Activated B cell treated with CpG ODN at 0.5 μM for 24 hours (primary cell): ENCODE measurements at regions not wholly inside any gene's neighbourhood (a gene's known extent, or its start where the extent isn't known, plus 50 kb on each side); places are given as distances from the start of the nearest gene placed in this dataset.

ENCODE experiments used
- ATAC-seq: fragments of 200-7000 bp; cut with Tn5 transposase; one replicate; pipeline ENCODE4 v1.10.0; 2021; ENCODE audit warnings: low read depth, mild to moderate bottlenecking, moderate library complexity
- CTCF ChIA-PET: fragments of 350-600 bp; sonication (Branson Sonifier 250); formaldehyde crosslinking; loops from one replicate; lab custom pipeline; 2021; ENCODE audit warnings: antibody characterized with exemption; lab: Charles Lee
- POLR2A ChIA-PET: fragments of 350-600 bp; sonication (Branson Sonifier 250); formaldehyde crosslinking; loops from one replicate; lab custom pipeline; 2021; ENCODE audit warnings: antibody characterized with exemption; lab: Charles Lee
- DNase-seq: peaks from one replicate; pipeline ENCODE4 v3.0.0; 2022
- H3K27ac Mint-ChIP-seq: one replicate; pipeline ENCODE4 v1.8.0; 2020; ENCODE audit warnings: mixed read lengths
- H3K27me3 Mint-ChIP-seq: one replicate; pipeline ENCODE4 v1.8.0; 2021; ENCODE audit warnings: mixed read lengths
- H3K36me3 Mint-ChIP-seq: one replicate; pipeline ENCODE4 v1.8.0; 2021; ENCODE audit warnings: low read depth, mixed read lengths
- H3K4me1 Mint-ChIP-seq: one replicate; pipeline ENCODE4 v1.8.0; 2021; ENCODE audit warnings: mixed read lengths
- H3K4me3 Mint-ChIP-seq: one replicate; pipeline ENCODE4 v1.8.0; 2020; ENCODE audit warnings: mild to moderate bottlenecking, mixed read lengths
- H3K9me3 Mint-ChIP-seq: one replicate; pipeline ENCODE4 v1.8.0; 2020; ENCODE audit warnings: mixed read lengths
- intact Hi-C: fragments of 100-400 bp; cut with micrococcal nuclease; formaldehyde crosslinking; loops from one replicate; pipeline ENCODE4 v1.15.1; 2024
- TF ChIP-seq, protein P1 (sequence below): fragments of 200-600 bp; IDR thresholded peaks from one replicate; pipeline ENCODE4 v1.8.0; 2022; ENCODE audit warnings: antibody characterized with exemption, mild to moderate bottlenecking

DNA sequence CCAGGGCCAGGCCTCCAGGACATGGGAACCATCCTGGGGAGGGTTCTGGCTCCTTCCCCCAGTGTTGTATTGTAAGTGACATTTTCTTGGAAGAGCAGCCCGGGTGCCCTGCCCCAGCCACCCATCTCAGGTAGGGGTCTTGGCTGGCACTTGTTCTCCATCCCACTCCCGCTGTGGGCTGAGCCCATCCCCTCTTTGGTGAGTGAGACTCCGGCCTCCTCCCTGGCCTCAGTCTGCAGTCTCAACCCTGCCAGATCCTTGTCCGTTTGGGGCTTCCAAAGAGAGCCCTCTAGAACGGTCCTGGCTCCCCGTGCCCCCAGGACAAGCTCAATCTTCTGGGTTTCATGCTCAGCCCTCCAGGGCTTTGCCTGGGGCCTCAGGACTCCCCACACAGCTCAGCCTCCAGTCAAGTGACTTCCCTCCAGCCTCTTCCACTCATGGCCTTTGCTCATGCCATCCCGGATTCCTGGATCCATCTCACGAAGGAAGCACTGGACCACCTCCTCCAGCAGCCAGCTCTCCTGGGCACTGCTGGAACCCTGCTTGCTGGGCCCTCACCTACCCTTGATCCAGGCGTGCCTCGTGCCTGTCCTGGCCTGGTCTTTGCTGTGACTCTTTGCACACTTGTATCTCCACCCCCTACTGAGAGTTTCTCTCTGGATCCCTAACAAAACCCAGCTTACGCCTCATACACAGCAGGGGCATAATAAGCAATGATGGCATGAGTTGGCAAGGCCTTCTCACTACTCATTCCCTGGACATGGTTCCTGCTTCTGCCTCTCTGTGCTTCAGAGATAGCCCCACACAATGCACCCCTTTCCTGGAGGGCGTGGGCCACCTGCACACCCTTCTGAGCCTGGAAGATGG lies 297.4 kb upstream of the RTL1 start:
- no peaks in the 10 kb centered on the region for H3K4me1 Mint-ChIP-seq
- intact Hi-C loops = no loop called here
- ATAC-seq = no peak
- no peak overlapping the region for H3K4me3 Mint-ChIP-seq
- TF ChIP-seq, protein P1, sequence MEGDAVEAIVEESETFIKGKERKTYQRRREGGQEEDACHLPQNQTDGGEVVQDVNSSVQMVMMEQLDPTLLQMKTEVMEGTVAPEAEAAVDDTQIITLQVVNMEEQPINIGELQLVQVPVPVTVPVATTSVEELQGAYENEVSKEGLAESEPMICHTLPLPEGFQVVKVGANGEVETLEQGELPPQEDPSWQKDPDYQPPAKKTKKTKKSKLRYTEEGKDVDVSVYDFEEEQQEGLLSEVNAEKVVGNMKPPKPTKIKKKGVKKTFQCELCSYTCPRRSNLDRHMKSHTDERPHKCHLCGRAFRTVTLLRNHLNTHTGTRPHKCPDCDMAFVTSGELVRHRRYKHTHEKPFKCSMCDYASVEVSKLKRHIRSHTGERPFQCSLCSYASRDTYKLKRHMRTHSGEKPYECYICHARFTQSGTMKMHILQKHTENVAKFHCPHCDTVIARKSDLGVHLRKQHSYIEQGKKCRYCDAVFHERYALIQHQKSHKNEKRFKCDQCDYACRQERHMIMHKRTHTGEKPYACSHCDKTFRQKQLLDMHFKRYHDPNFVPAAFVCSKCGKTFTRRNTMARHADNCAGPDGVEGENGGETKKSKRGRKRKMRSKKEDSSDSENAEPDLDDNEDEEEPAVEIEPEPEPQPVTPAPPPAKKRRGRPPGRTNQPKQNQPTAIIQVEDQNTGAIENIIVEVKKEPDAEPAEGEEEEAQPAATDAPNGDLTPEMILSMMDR = no peak
- CTCF ChIA-PET = no interaction called here
- H3K27ac Mint-ChIP-seq = no peak overlapping the region
- DNase-seq = no peak
- POLR2A ChIA-PET = no interaction called here
- H3K36me3 Mint-ChIP-seq = no peaks in the 10 kb centered on the region
- no peaks in the 10 kb centered on the region for H3K27me3 Mint-ChIP-seq
- H3K9me3 Mint-ChIP-seq = peaks cover 10% of the 10 kb centered on the region

DNA sequence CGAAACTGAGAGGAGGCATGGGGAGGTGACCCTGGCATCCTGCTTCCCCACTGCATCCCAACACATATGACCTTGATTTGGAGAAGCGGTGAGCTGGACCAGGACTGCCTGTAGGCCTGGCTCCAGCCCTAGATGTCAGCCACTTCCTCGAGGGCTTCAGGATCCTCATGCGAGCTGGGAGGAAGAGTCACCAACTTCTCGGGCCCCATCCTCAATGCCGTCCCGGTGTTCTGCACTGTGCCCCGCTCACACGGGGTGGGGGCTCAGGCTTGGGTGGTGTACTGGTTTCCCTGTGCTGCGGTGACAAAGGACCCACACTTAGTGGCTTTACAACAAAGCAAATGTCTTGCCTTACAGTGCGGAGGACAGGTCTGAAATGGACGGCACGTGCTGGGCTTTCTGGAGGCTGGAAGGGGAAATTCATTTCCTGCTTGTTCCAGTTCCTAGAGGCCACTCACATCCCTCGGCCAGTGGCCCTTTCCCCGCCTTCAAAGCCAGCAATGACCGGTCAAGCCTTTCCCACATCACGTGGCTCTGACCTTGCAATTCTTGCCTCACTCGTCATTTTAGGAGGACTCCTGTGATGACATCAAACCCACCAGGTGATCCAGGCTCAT lies 298.1 kb upstream of the RTL1 start:
- TF ChIP-seq, protein P1 = no peak
- ATAC-seq (no peak), DNase-seq (no peak)
- no peaks in the 10 kb centered on the region for H3K4me1 Mint-ChIP-seq
- POLR2A ChIA-PET = no interaction called here
- no peak overlapping the region for H3K27ac Mint-ChIP-seq
- H3K36me3 Mint-ChIP-seq = no peaks in the 10 kb centered on the region
- CTCF ChIA-PET = no interaction called here
- H3K4me3 Mint-ChIP-seq = no peak overlapping the region
- H3K27me3 Mint-ChIP-seq = no peaks in the 10 kb centered on the region
- intact Hi-C loops = no loop called here
- peaks cover 13% of the 10 kb centered on the region for H3K9me3 Mint-ChIP-seq

DNA sequence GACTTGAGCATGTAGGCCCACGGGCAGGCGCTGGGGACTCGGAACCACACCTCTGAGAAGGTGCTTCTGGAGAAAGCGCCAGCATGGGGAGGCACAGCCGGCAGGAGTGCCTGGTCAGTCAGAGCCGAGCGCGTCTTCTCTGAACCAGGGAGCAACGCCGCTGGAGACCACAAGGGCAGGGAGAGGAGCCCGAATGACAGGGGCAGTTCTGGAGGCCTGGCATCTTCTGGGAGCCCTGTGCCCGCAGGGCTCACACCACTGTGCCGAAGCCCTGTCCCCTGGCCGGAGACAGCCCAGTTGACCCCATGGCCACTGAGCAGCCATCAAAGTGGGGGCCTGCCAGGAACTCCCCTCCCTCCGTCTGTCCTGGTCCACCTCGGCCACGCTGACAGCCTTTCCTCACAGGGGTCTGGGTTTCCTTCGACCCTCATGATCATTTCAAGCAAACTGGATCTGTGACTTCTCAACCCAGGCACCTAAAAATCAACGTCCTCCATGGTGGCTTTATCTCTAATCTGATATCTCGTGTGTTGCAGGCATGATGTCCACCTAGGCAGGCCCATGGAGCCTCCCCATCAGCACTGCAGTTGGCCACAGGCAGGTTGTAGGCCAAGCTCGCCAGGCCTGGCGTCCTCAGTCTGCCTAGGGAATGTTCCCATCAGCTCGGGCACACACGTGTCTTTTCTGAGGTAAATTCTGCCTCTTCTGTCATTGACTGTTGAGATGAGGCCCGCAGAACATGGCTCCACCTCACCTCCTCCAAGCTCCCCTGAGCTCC lies 299.3 kb upstream of the RTL1 start:
- no peak overlapping the region for H3K27ac Mint-ChIP-seq
- ChIA-PET CTCF (no interaction called here), POLR2A (no interaction called here)
- no peak overlapping the region for H3K4me3 Mint-ChIP-seq
- intact Hi-C loops = no loop called here
- no peaks in the 10 kb centered on the region for H3K27me3 Mint-ChIP-seq
- ATAC-seq (no peak), DNase-seq (no peak)
- H3K4me1 Mint-ChIP-seq = no peaks in the 10 kb centered on the region
- H3K36me3 Mint-ChIP-seq = no peaks in the 10 kb centered on the region
- peaks cover 23% of the 10 kb centered on the region for H3K9me3 Mint-ChIP-seq
- TF ChIP-seq, protein P1 = no peak

DNA sequence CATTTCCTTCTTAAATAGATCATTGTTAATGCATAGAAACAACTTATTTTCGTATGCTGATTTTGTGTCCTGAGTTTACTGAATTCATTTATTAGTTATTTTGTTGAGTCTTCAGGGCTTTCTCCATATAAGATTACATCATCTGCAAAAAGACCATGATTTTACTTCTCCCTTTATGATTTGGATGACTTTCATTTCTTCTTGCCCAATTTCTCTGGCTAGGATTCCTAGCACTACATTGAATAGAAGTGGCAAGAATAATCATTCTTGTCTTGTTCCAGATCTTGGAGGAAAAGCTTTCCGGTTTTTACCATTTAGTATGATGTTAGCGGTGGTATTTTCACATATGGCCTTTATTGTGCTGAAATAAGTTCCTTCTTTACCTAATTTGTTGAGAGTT lies 303.0 kb upstream of the RTL1 start:
- no peak for DNase-seq
- Mint-ChIP-seq H3K36me3 (peaks cover 2% of the 10 kb centered on the region), H3K27me3 (no peaks in the 10 kb centered on the region), H3K27ac (no peak overlapping the region), H3K4me1 (no peaks in the 10 kb centered on the region), H3K9me3 (peaks cover 41% of the 10 kb centered on the region), H3K4me3 (no peak overlapping the region)
- POLR2A ChIA-PET = no interaction called here
- ATAC-seq = no peak
- CTCF ChIA-PET = no interaction called here
- TF ChIP-seq, protein P1 = no peak
- intact Hi-C loops = no loop called here

DNA sequence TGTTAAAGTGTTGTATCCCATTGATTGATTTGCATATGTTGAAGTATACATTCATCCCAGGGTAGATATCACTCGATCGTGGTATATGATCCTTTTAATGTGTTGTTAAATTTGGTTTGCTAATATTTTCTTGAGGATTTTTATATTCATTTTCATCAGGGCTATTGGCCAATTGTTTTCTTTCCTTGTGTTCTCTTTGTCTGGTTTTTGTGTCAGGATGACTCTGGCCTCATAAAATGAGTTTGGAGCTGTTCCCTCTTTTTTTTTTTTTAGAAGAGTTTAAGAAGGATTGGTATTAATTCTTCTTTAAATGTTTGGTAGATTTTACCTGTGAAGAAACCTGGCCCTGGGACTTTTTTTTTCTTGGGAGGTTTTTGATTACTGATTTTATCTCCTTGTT lies 303.5 kb upstream of the RTL1 start:
- ChIA-PET CTCF (no interaction called here), POLR2A (no interaction called here)
- intact Hi-C loops = no loop called here
- DNase-seq (no peak), ATAC-seq (no peak)
- Mint-ChIP-seq H3K4me3 (no peak overlapping the region), H3K36me3 (peaks cover 2% of the 10 kb centered on the region), H3K9me3 (peaks cover 45% of the 10 kb centered on the region), H3K27me3 (no peaks in the 10 kb centered on the region), H3K4me1 (no peaks in the 10 kb centered on the region), H3K27ac (no peak overlapping the region)
- TF ChIP-seq, protein P1 = no peak
